Spinal cord (tissue), 9 donors: ENCODE measurements at regions not wholly inside any gene's neighbourhood (a gene's known extent, or its start where the extent isn't known, plus 50 kb on each side); places are given as distances from the start of the nearest gene placed in this dataset.
"Not testable (repeated sequence)": the region's sequence is repeated elsewhere in the genome, so short reads cannot be mapped to it uniquely, and the experiment has no call there.

Source experiments
- DNase-seq, 6 donors: peaks; one replicate each; pipeline versions ENCODE4 v3.0.0 to v3.0.0-alpha.2; 2013 to 2015; ENCODE audit warnings: low spot score in 6 of 6, low read depth in 4 of 6
- H3K27ac ChIP-seq: one replicate; pipeline ENCODE4 v1.5.1; 2013; ENCODE audit warnings: low read depth, low read length, control low read depth
- H3K27me3 ChIP-seq: one replicate; pipeline ENCODE4 v1.6.1; 2013; ENCODE audit warnings: low read length; ENCODE audit not compliant: control insufficient read depth, insufficient read depth
- H3K36me3 ChIP-seq: one replicate; pipeline ENCODE4 v1.6.1; 2013; ENCODE audit warnings: low read length; ENCODE audit not compliant: control insufficient read depth, insufficient read depth
- H3K4me1 ChIP-seq: one replicate; pipeline ENCODE4 v1.6.1; 2013; ENCODE audit warnings: low read length; ENCODE audit not compliant: control insufficient read depth, insufficient read depth
- H3K4me3 ChIP-seq: one replicate; pipeline ENCODE4 v1.5.1; 2013; ENCODE audit warnings: low read depth, low read length, control low read depth
- H3K9me3 ChIP-seq: one replicate; pipeline ENCODE4 v1.6.1; 2013; ENCODE audit warnings: low read length; ENCODE audit not compliant: control insufficient read depth, insufficient read depth
- WGBS: methylation state at CpG from one replicate; pipeline ENCODE4 v1.1.5; 2013; ENCODE audit warnings: missing lambda C conversion rate; ENCODE audit not compliant: insufficient coverage; 5-methylcytosine and 5-hydroxymethylcytosine counted together
- donor health status: healthy.

DNA sequence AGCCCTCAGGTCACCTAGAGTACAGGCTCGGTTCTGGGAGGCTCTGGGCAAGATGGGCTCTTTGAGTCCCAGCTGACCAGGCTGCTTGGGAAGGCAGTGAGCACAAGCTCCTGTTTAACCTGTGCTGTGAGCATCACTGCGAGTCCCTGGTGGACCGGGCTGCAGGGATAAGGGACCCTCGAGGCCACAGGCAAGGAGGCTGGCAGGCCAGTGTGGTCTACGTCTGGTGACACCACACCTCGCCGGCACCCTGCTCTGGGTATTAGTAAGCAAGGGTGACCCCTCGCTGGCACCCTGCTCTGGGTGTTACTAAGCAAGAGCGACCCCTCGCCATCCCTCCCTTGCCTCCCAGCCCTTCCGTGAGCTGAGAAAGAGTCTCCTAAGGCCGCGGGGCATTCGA, 125.9 kb upstream of the FOXD4L5 start:
- H3K4me1 ChIP-seq = no peaks in the 10 kb centered on the region
- no peak overlapping the region for H3K27ac ChIP-seq
- WGBS = 75% methylated on average over 11 of the region's 14 CpGs
- no peaks in the 10 kb centered on the region for H3K36me3 ChIP-seq
- DNase-seq = no peak
- peaks cover 3% of the 10 kb centered on the region for H3K9me3 ChIP-seq
- H3K27me3 ChIP-seq = no peaks in the 10 kb centered on the region
- H3K4me3 ChIP-seq = no peak overlapping the region

DNA sequence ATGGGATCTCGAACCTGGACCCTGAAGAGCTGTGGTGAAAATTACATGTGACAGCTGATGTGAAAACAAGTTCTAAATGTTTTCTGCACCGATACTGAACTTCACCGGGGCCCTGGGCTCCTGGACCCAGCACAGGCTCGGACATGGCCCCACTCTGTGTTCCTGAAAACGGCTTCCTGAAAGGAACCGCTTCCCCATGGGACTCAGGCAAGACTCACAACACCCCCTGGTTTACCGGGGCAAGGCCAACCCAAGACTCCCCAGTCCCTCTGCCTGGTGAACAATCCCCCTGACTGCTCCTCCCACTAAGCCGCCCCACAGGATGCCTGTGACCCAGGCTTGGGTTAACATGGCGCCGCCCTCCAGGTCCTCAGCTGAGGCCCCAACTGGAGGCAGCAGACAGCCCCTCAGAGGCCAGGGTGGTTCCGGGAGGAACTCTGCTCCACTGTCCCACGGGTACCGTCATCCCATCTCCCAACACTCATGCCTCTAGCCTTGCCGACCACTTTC, 124.5 kb upstream of the FOXD4L5 start:
- 77% methylated on average over 14 of the region's 14 CpGs for WGBS
- H3K4me3 ChIP-seq = no peak overlapping the region
- H3K36me3 ChIP-seq = no peaks in the 10 kb centered on the region
- no peak for DNase-seq
- no peaks in the 10 kb centered on the region for H3K4me1 ChIP-seq
- H3K9me3 ChIP-seq = peaks cover 5% of the 10 kb centered on the region
- H3K27ac ChIP-seq = no peak overlapping the region
- H3K27me3 ChIP-seq = no peaks in the 10 kb centered on the region

DNA sequence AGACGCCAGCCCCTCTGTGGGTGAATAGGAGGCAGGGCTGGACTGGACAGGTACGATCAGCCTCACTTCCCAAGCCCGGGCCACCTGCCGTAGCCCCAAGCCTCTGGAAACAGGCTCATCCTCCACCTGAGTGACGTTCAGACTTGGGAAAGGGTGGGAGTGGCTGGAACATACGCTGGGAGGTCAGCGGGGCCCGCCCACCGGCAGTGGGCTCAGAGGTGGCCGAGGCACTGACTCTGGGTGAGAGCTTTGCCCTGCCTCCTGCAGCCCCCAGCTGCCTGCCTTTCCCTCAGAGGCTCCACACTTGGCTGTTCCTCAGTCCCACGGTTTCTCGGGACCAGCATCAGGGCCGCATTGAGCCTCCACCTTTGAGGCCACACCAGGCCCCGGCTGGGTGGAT, 123.8 kb upstream of the FOXD4L5 start:
- not testable (repeated sequence) for H3K9me3 ChIP-seq, DNase-seq, H3K27me3 ChIP-seq, H3K27ac ChIP-seq, H3K4me3 ChIP-seq, H3K36me3 ChIP-seq, H3K4me1 ChIP-seq
- 81% methylated on average over 14 of the region's 14 CpGs for WGBS

DNA sequence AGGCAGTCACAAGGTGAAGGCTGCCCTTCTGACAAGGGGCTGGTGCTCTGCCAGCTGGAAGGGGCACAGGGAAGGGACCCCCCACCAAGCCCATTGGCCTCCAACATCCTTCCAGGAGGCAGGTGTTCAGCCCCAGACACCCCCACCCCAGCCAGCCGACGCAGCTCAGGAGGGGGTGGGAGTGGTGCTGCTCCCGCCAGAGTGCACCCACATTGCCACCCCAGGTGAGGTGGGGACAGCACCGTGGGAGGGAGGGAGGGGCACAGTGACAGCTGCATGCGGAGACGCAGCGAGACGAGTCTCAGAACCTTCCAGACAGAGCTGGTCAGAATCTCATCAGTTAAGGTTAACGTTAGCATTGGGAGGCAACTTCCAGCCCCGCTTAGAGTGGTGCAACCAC, 121.6 kb upstream of the FOXD4L5 start:
- H3K27me3 ChIP-seq, DNase-seq, H3K9me3 ChIP-seq, H3K27ac ChIP-seq, H3K4me3 ChIP-seq, H3K36me3 ChIP-seq, H3K4me1 ChIP-seq: not testable (repeated sequence)
- 83% methylated on average over 9 of the region's 10 CpGs for WGBS

DNA sequence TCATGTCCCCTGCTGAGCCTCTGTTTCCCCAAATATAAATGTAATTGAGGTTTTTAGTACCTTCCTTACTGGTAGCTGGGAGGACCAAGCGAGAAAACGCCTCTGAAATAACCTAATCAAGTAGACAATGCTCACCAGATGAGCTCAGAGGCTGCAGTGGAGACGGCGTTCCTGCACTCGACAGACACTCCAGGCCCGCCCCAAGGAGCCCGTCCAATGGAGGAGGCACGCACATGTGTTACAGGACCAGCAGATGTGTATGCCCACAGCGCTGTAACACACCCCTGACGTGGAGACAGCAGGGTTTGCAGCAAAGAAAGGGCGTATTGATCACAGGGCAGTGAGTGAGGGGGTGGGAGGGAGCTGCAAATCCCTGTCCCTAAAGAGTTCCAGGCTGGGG, 120.8 kb upstream of the FOXD4L5 start:
- not testable (repeated sequence) for H3K27ac ChIP-seq, H3K36me3 ChIP-seq, H3K27me3 ChIP-seq, H3K4me1 ChIP-seq, DNase-seq, H3K9me3 ChIP-seq, H3K4me3 ChIP-seq
- 85% methylated on average over 9 of the region's 11 CpGs for WGBS

DNA sequence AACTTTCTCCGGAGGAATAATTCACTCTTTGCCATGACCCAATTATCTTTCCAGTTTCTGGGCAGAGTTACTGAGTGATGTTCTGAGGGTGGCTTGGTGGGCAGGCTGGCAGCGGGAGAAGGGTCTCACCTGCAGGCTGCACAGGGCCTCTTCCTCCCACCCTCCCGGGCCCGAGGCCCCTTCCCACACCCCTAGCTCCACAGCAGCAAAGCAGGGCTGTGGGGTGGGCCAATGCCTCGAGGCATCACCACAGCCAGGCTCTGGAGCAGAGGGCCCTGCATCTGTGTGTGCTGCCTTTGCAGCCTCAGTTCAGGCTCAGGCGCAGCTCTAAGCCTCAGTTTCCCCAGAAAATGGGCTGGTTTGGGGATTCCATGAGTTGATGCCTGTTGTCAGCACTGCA, 120.2 kb upstream of the FOXD4L5 start:
- WGBS = 60% methylated on average over 2 of the region's 6 CpGs
- no peaks in the 10 kb centered on the region for H3K27me3 ChIP-seq
- H3K4me1 ChIP-seq = no peaks in the 10 kb centered on the region
- H3K4me3 ChIP-seq = no peak overlapping the region
- H3K27ac ChIP-seq = no peak overlapping the region
- peaks cover 8% of the 10 kb centered on the region for H3K9me3 ChIP-seq
- no peaks in the 10 kb centered on the region for H3K36me3 ChIP-seq
- no peak for DNase-seq

DNA sequence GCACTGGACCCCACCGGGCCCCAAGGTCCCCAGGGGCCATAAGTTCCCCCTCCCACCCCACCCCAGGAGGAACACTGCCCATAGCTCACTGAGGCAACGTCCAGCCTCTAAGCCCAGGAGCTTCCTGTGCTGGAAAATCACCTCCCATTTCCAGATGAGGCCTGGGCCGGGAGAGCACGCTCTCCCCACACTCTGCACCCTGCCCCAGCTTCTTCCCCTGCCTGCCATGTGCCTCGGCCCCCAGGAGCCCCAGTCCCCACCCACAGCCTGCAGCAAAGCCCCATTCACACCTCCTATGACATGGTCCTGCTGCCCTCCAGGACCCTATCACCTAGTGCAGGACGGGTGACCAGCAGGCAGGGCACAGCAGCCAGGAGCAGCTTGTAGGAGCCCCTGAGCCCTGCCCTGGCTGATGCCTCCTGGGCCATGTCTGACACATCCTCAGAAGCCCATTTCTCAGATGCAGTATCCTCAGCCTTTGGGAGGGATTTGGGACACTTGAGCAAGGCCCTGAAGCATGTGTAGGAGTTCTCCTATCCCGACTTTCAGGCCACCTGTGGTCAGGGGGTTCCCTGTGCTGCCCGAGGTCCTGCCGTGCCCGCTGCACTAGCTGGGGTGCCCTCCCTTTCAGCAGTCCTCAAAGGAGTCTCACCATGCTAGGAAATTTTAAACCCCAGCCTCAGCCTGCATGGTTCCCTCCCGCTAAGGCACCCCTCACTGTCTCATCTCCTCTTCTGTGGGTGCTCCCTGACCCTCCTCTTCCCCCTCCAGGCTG, 119.4 kb upstream of the FOXD4L5 start:
- Histone ChIP-seq H3K36me3 (no peaks in the 10 kb centered on the region), H3K4me3 (no peak overlapping the region), H3K27ac (no peak overlapping the region), H3K9me3 (peaks cover 5% of the 10 kb centered on the region), H3K27me3 (no peaks in the 10 kb centered on the region), H3K4me1 (no peaks in the 10 kb centered on the region)
- DNase-seq = no peak
- 52% methylated on average over 11 of the region's 11 CpGs for WGBS

DNA sequence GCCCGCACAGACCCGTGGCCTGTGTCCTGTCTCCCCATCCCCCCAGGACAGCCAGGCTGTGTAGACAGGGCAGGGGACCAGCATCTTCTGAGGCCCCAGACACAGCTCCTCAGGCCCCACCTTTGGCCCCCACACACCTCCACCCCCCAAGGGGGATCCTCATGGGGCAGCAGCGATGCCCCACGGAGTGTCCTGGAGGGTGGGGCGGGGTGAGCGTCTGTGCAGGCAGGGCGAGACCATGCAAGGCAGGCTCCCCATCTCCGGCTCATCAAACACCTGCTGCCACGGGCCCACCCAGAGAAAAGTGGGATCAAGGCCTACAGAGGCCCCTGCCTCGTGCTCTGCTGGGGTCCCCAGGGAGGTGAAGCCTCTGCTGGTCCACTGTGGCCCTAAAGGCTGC, 118.7 kb upstream of the FOXD4L5 start:
- H3K9me3 ChIP-seq = peaks cover 5% of the 10 kb centered on the region
- H3K27me3 ChIP-seq = no peaks in the 10 kb centered on the region
- no peaks in the 10 kb centered on the region for H3K4me1 ChIP-seq
- DNase-seq = no peak
- WGBS = 77% methylated on average over 9 of the region's 10 CpGs
- H3K36me3 ChIP-seq = no peaks in the 10 kb centered on the region
- no peak overlapping the region for H3K27ac ChIP-seq
- H3K4me3 ChIP-seq = no peak overlapping the region

DNA sequence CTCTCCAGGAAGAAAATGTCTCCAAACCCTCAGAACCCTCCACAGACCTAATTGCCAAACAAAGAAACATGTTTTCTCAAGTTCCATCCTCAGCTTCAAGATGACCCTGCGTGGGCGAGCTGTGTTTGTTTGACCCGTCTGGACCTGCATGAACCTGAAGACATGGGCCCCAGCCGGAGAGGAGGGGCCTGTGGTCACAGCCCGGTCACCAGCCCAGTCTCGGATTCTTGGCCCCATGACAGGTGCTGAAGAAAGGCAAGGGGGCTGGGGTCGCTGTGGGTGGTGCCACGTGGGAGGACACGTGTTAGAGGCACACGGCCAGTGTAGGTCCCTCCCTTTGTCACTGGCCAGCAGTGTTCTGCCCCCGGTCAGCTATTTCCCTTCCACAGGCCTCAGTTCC, 118.1 kb upstream of the FOXD4L5 start:
- 73% methylated on average over 10 of the region's 11 CpGs for WGBS
- not testable (repeated sequence) for DNase-seq, H3K4me3 ChIP-seq, H3K4me1 ChIP-seq, H3K27me3 ChIP-seq, H3K9me3 ChIP-seq, H3K27ac ChIP-seq, H3K36me3 ChIP-seq

DNA sequence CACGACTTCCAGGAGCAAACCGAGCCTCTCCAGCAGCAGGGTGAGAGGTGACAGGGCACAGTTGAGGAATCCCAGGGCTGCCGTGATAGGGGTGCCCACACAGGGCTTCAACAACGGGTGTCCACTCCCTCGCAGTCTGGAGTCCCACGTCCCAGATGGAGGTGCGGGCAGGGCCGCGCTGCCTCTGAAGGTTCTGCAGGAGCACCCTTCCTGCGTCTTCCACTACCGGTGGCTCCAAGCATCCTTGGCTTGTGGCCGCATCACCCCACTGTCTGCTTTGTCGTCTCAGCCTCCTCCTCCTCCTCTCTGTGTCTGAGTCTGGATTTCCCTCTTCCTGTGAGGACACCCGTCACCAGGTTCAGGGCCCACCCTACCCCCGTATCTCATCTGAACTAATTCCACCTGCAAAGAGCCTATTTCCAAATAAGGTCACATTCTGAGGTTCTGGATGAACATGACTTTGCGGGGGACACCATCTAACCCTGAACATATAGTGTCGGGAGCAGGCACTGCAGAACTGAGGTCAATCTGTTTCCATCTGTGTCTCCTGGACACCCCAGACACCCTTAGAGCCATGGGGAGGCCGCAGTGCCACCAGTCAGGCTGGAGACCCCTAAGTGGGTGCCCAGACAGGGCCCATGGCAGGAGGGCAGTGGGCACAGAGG, 117.3 kb upstream of the FOXD4L5 start:
- H3K4me1 ChIP-seq, H3K27me3 ChIP-seq, H3K27ac ChIP-seq, H3K36me3 ChIP-seq, DNase-seq, H3K9me3 ChIP-seq, H3K4me3 ChIP-seq: not testable (repeated sequence)
- 81% methylated on average over 14 of the region's 18 CpGs for WGBS
